Activated CD4-positive, alpha-beta T cell treated with anti-CD3 and anti-CD28 coated beads, Interleukin-2, Interleukin-6, amounts not matched to agents 100 ng/mL and 50 ng/mL, durations not matched to agents 16 hours and 8 hours (primary cell): ENCODE measurements at regions not wholly inside any gene's neighbourhood (a gene's known extent, or its start where the extent isn't known, plus 50 kb on each side); places are given as distances from the start of the nearest gene placed in this dataset.
"Not testable (repeated sequence)": the region's sequence is repeated elsewhere in the genome, so short reads cannot be mapped to it uniquely, and the experiment has no call there.

Source experiments
- DNase-seq: peaks from one replicate; pipeline ENCODE4 v3.0.0-alpha.2; 2020

DNA sequence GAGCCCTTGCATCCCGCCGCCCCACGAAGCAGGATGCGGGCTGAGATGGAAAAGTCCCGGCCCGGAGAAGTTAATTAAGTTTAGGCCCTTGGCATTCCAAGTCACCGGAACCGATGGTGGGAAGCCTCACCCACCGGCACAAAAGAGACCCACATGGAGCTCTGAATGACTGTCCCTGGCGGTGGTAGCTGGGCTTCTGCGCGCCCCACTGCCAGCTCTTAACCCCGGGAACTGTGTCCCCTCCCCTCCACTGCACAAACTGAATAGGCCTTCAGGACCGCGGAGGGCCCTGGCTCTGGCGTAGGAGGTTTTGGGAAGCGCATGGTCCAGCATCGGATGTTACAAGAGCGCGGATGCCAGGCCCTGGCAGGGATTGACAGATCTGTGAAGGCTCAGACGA lies 291.1 kb upstream of the TUT7 start:
- DNase-seq = no peak

DNA sequence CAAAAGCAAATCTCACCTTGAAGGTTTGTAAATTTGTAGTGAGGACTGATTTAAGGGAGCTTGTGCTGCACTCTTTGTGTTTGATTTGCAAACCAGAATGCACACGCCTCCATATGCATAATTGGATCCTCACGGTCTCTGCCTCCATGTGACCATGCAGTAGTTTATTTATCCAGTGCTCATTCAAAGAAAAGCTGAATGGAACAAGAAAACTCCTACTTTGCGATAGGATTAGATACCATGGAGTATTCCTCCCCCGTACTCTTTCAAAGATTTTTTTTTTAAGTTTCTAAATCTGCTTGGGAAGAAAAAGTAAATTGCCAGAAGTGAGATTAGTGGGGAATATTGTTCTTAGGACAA lies 290.4 kb upstream of the TUT7 start:
- DNase-seq = no peak

DNA sequence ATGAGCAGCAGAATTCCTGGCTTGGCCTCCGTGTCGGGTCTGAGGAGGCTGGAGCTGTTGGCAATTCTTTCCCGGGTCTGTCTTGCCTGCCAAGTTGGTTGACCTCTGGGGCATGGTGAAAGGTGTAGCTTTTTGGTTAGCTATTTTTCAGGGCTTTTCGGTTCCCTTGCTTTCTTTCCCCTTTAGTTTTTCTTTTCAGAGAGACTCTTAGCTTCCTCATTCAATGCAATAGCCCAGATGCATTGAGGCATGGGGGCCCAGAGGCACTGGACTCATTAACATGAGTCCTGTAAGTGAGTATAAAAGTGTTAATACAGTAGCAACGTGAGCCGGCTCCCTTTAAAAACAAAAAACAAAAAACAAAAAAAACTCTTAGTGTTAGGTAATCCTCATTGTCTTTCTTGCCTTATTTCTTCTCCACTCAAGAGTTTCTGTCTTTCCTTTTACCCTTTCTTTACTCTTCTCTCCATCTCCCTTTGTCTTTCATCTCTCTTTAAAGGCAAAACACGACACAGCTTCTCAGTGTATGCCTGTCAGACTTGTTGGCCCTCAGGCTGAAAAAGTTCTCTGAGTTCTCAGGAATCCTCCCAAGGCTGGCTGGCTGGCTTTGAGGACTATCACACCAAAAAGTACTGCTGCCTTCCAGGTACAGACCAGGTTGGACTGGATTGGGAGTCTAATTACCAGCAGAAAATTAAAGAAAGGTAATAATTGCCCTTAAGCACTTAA lies 289.9 kb upstream of the TUT7 start:
- no peak for DNase-seq

DNA sequence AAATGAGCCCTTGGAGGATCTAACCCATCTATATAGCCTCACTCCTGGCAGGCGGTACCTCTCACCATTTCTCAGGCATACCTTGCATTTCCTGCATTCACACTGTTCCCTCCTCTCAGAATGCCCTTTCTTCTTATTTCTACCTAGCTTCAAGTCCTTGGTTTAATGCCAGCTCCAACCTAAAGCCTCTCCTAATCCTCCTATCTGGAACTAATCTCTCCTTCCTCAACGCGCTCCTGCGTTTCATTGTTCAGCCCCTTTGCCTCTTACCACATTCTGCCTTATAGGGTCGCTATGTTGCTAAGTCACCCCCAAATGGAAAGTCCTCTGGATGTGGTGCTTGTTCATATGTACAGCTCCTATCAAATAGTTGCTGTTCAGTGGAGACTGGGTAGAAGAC lies 288.5 kb upstream of the TUT7 start:
- DNase-seq = no peak

DNA sequence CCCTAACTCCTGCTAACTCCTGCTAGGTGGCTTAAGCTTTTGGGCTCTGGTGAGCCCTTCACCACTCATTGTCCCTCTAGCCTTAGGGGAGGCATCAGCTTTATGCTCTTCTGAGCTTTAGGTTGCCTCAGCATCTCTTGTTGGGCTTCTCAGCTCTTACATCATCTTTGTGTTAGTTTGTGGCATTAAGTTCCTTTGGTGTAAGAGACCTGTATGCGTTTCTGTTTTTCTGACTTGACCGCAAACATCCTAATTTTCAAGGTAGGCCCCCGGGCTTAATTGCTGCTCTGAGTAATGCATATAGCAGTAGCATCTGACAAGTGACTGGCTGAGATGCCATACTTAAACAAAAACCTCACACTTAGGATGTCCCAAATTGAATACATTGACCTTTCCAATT lies 287.8 kb upstream of the TUT7 start:
- DNase-seq = no peak

DNA sequence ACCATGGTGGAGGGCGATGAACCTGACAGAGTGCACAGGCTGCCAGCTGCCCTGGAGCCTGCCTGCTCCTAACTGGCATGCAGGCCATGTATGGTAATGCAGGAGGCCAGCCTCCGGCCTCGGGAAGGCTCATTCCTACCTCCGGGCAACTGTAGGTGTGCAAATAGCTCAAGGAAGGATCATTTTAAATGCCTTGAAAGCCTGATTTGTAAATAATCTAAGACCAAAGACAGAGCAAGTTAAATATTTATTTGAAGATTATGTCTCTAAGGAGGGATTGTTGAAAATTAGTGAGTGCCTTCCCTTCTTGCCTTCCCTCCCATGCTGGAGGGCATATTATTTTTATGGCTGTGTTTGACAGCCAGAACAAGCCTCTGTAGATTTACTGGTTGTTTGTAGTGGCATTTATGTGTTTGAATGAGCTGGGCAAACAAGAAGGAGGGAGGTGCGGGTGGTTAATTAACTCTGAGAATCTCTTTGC lies 285.7 kb upstream of the TUT7 start:
- DNase-seq = no peak

DNA sequence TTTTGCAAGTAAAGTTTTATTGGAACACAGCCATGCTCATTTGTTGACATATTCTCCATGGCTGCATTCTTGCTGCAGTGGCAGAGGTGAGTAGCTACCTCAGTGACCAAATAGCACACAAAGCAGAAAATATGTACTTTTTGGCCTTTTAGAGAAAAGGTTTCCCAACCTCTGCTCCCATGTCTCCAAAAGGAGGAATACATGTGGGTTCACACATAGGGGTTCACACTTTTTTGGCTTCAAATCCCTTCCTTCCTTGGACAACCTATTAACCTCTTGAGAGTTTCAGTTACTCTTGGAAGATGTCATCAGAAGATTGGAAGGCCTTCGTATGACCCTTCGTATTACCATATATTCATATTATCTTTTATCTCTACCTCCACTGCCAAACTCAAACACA lies 285.1 kb upstream of the TUT7 start:
- DNase-seq = no peak

DNA sequence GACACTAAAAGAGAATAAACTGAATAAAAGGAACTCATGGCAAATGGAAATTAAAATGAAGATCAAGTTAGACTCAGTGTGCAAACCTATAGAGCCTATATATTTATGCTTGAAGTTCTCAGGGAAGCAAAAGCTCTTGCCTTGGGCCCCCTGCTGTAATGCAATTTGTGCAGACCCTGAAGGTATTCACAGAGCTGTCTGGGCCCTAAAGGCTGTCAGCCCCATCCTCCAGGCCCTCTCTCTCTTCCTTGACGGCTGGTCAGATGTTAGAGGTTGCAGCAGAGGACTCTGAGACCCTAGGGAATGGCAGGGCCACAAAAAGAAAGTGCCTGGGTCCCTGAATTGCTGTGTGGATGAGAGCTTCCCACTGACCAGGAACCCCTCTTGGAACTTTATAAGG lies 283.9 kb upstream of the TUT7 start:
- no peak for DNase-seq

DNA sequence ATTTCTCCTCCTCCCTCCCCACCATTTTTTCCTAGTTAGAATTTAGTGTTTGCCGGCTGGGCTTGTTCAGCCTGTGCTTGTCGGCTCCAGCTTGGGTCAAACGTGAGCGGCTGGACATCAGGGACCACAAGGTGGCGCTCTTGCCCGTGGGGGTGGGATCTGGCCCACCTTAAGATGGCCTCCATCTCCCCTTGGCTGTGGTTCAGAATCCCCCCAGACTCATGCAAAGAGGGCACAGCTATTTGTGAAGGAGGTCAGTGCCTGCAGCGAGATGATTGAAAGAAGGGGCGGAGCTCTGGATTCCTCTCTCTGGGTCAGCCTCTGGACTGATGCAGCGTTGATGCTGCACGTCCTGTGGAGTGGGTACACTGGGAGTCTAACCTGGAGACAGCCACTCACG lies 283.3 kb upstream of the TUT7 start:
- DNase-seq = peak; percentile 21

DNA sequence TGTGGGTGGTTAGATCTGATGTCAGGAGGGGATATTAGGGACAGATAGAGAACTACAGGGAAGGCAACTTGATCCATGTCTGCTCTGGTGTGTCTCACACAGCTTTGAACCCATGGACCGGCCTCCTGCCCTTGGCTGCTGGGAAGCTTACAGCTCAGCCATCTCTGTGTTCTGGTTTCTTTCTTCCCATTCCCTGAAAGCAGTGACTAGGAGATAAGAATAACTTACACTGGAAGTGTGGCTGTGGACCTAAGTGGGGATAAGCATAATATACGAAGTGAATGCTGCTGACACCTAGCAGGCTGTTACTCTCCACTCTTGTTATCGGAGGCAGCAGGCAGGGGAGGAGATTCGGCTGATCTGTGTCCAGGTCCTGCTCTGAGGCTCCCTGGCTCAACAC lies 282.3 kb upstream of the TUT7 start:
- no peak for DNase-seq

DNA sequence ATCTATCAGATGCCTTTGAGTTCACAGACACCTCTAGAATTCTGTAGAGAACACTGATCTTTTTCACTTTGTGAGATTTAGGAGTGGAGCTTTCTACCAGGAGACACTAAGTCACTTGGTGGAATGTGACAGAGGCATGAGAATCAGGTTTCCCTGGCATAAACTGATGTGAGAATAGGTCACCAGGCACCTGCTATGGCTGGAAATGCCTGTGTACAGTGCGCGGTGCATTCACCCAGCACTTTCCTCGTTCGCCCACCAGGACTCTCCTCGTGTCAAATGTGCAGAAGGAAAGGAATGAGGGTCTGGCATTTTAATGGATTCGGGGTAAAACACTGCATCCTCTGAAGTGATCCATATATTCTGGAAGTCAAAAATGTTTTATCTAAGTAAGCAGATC lies 281.8 kb upstream of the TUT7 start:
- no peak for DNase-seq

DNA sequence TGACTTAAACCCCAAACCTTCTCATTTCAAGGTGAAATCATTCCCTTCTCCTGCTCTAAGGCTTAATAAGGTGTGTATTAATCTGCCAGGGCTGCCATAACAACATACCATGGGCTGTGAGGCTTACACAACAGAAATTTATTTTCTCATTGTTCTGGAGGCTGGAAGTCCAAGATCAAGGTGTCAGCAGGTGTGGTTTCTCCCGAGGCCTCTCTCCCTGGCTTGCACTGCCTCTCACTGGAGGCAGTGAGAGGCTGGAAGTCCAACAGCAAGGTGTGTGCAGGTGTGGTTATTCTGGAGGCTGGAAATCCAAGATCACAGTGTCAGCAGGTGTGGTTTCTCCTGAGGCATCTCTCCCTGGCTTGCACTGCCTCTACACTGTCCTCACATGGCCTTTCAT lies 280.3 kb upstream of the TUT7 start:
- DNase-seq = no peak

DNA sequence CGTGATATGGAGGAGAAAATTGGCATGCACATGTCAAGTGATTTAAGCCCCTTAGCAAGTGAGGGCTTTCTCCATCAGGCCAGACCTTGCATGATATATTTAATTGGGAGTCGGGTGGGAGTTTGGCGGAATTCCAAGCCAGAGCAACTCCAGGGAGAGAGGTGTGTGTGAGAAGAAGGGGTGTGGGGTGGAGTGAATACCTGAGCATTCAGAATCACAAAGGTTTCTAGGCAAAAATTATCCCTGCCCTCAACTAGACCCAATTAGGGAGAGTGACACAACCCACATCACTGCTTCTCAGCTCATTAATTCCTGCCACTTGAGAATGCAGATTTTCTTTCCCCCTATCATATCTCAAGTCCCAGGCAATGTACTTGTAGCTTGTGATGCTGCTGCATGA lies 279.7 kb upstream of the TUT7 start:
- no peak for DNase-seq

DNA sequence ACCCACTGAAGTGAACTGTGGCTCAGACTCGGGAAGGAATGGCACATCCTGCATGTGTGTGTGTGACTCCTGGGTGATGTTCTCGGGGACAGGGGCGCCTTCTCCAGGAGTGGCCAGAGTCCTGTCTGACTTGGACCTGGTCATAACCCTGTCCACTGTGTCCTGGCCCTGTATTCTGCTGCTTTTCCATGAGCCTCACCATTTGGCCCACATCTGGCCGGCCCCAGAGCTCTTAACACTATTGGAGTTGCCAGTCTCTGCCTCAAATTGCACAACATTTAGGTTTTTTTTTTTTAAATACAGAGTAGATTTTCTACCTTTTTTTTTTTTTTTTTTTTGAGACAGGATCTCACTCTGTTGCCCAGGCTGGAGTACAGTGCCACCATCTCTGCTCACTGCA lies 278.3 kb upstream of the TUT7 start:
- DNase-seq = no peak

DNA sequence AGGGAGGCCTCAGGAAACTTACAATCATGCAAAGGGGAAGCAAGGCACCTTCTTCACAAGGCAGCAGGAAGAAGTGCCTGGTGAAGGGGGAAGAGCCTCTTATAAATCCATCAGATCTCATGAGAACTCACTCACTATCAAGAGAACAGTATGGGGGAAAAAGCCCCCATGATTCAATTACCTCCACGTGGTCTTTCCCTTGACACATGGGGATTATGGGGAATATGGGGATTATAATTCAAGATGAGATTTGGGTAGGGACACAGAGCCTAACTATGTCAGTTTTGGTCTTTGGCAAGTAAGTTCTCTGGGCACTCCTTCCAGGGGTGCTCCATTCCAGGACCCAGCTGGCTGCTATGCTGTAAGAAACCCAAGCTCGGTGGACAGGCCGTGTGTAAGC lies 275.3 kb upstream of the TUT7 start:
- DNase-seq = no peak

DNA sequence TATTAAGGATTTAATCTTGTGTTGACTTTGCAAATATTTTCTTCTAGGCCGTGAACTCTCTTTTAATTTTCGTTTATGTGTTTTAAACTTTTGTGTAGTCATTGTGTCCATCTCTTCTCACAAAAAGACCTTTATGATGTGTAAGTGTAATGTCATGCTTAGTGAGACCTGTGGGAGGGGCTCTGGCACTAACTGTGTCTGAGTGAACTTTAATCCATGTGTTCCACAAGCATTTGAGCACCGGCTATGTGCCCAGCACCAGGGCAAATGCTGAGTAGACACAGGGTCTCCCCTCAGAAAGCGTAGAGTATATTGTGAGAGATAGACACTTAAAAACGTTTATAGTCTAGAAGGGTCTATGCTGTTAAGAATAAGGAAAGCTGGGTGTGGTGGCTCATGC lies 272.6 kb upstream of the TUT7 start:
- DNase-seq = no peak

DNA sequence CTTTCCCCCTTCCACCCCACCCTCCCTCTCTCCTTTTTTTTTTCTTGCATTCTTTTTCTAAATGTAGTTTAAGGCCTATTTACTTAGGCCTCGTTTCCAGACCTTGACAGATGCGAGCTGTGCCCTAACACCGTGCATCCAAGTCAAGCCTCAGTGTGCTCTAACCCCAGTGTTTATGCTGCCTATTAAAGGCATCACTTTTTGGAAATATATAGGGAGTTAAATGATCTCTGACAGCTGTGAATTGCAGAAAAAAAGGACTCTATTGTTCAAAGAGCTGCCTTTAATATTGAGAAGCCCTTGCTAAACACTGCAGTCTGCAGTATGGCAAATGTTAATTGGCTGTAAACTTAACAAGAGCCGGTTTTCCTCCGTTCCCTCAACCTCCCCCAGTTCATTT lies 270.4 kb upstream of the TUT7 start:
- no peak for DNase-seq

DNA sequence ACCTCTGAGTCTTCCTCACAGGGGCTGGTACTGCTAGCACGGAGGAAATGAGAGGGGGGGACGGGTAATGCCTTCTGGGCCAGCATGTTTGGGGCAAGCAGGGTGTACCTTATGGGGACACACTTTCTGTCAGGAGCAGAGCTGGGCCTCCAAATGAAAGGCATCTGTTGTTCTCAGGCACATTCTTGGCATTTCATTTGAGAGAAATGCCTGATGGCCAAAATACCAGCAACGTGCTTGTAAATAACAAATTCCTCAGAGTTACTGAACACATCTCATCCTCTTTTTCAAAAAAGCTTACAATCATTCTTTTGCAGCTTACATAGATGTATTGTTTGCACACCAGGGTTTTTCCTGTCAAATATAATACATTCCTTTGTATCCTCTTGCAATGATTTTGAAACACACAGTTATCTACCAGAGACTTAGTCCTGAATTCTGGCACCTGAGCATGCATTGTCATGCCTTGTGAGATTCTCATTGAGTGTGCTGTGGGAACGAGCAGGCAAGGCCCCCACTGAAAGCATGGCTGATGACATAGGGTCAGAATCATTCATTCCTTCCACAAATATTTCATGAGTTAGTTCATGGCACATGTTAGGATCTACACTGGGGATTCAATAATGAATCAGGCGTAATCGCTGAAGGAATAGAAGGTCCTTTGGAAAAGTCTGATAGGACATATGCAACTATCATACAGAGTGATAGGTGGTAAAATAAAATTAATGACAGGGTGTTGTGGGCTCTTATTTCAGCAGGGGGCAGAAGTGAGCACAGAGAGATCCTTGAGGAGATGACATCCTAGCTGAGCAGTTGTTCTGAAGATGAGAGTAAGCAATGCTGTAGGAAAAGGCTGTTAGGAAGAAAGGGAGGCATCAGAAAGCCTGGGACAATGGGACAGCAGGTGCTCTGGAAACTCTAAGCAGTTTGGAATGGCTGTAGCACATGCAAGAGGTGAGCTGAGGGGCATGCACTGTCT lies 260.9 kb upstream of the TUT7 start:
- peak; percentile 30 for DNase-seq

DNA sequence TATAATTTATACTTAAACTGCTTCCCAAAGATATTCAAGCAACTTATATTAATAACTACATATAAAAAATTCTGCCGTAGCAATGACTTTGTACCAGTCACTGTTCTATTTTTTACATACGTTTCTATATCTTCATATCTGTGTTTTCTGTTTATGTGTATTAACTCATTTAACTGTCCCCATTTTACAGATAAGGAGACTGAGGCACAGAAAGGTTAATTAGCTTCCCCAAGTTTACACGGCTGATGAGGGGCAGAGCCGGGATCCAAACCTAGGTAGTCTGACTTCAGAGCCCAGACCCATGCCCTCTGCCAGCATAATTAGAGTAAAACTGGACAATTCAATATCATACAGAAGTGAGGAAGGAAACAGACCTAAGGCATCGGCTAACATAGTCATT lies 259.7 kb upstream of the TUT7 start:
- no peak for DNase-seq

DNA sequence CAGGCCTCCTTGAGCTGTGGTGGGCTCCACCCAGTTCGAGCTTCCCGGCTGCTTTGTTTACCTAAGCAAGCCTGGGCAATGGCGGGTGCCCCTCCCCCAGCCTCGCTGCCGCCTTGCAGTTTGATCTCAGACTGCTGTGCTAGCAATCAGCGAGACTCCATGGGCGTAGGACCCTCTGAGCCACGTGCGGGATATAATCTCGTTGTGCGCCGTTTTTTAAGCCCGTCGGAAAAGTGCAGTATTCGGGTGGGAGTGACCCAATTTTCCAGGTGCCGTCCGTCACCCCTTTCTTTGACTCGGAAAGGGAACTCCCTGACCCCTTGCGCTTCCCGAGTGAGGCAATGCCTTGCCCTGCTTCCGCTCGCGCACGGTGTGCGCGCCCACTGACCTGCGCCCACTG lies 257.3 kb upstream of the TUT7 start:
- DNase-seq = not testable (repeated sequence)

DNA sequence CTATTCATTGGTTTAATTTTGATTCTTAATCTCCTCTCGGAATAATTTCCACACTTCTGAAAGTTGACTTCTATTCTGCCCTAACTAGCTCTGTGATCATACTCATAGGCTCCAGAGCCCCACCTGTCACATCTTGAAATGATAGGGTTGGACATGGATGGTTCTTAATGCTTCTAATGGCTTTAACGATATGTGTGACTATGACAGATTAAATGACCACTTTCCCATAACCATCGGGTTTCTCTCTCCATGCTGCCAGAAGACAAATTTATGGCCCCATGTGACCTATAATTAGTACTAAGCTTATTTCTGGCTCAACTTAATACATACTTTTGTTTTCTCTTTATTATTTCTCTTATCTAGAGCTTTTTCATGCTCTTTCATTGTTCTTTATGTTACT lies 251.1 kb upstream of the TUT7 start:
- DNase-seq = no peak

DNA sequence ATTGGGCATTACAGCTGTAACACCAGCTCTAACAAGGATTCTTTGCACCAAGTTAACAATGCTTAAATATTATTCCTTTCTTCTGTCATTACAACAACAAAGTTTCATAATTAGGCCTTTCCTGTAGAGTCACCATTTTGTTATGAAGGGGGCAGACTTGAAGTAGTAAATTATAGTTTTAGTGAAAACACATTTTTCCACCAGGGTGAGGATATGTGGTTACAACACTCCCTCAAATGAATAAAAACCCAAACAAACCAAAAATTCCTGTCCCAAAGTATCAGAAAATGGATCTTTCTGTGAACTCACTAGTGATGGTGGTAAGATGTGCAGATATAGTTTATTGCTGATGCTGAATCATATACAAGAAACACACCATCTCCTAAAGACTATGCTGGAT lies 250.5 kb upstream of the TUT7 start:
- no peak for DNase-seq

DNA sequence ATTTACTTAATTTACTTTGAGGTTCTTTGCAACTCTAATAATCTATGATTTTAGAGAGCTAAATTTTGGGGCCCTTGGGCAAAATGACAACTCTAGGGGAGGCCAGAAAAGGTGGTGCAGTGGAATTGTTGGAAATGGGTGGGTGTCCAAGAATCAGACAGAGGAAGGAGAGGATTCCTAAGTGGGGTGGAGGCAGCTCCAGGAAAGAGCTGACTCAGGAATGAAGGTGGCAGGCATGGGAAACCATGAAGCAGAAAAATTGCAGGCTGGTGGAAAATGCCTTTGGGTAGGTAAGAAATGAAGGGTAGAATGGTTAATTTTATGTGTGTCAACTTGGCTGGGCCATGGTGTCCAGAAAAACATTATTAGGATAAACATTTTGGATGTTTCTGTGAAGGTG lies 248.5 kb upstream of the TUT7 start:
- no peak for DNase-seq

DNA sequence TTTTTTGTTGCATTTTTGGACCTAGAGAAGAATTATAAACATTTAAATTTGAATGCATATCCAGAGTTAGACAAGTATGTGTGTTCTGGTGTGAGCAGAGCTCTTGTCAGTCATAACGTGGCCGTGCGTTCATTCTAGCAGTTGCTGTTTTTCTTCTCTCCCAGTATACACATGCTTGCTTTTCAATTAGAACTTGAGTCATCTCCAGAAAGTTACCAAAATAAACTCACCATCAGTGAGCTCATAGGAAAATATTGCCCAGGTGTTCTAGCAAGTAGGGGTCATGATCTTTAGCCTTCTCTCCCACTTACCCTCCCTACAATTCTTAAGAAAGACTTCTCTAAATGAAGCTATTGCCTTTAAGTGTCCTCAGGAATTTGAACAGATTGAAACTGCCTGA lies 247.5 kb upstream of the TUT7 start:
- DNase-seq = no peak
